ENCODE measurements at regions not wholly inside any gene's neighbourhood (a gene's known extent, or its start where the extent isn't known, plus 50 kb on each side); places are given as distances from the start of the nearest gene placed in this dataset.

GRCh38 chr2:8363161-8363560, 318.7 kb upstream of the ID2 start:
- TF ChIP-seq CTCF (IDR thresholded peaks at IDR 0.05) (no peak), POLR2AphosphoS5 (IDR thresholded peaks at IDR 0.05) (no peak), EP300 (IDR thresholded peaks at IDR 0.05) (no peak)
